Suppressor macrophage treated with lipopolysaccharide for 4 hours (primary cell): ENCODE measurements at regions not wholly inside any gene's neighbourhood (a gene's known extent, or its start where the extent isn't known, plus 50 kb on each side); places are given as distances from the start of the nearest gene placed in this dataset.
"Not testable (repeated sequence)": the region's sequence is repeated elsewhere in the genome, so short reads cannot be mapped to it uniquely, and the experiment has no call there.

Source experiments
- DNase-seq: peaks from one replicate; pipeline ENCODE4 v3.0.0-alpha.2; 2020

DNA sequence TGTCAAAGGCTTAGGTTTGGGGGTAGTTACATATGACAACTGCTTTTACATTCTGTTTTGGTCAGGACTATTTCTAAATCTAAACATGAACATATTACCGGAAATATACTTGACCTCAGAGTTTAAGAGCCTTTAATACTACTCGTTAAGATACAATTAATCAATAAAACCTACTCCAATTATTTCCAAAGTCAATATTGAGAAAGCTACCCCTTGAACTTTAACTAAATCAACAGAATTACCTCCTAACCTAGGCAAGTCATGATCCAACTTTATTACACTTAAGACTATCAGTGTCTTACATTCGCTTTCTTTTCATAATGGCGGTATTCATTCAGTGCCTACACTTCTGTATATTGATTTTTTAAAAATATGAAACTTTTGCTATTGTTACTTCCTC, 107.7 kb downstream of the RAP2B start:
- no peak for DNase-seq

- no peak for DNase-seq
Measured at GRCh38 chr3:153273217-153273616, 111.2 kb downstream of the RAP2B start.

- peak; percentile 56 for DNase-seq
Measured at GRCh38 chr3:153273767-153274435, 111.9 kb downstream of the RAP2B start.

GRCh38 chr3:153274561-153274960, 112.5 kb downstream of the RAP2B start:
- no peak for DNase-seq

GRCh38 chr3:153275514-153275913, 113.5 kb downstream of the RAP2B start:
- no peak for DNase-seq

DNA sequence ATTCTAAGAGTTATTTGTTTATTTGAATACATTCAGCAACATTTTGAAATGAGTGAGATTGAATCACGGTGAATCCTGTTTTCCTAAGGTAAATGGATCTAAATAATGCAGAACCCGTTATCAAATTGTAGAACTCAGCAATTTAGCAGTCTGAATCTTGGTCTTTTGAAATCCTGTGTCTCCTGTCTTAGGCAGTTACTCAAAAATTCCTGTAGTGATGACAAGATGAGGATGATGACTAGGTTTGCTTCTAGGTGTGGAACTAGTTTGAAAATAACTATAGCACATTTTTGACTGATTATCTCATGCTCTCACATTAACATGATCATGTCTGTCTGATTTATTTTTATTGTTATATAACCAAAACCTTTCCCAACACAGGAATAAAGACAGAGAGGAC, 115.0 kb downstream of the RAP2B start:
- DNase-seq = no peak

- DNase-seq = not testable (repeated sequence)
Measured at GRCh38 chr3:153281236-153281997, 119.4 kb downstream of the RAP2B start.

DNA sequence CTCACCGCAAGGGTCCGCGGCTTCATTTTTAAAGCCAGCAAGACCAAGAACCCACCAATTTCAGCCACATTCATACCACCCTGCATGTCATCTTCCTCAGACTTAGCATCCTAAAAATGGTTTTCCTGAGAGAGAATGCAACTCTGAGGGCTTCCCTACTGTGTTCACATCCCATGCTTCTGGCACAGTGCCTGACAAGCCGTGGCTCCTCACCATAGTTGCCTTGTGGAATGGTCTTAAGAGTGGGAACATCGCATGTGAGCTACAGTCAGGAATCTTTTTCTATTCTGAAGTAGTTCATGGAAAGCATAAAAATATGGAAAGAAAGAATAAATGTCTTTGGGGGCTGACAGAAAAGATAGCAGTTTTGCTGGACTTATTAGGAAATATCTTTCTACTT, 120.3 kb downstream of the RAP2B start:
- DNase-seq = no peak

GRCh38 chr3:153284282-153284938, 122.4 kb downstream of the RAP2B start:
- peak; percentile 88 for DNase-seq

DNA sequence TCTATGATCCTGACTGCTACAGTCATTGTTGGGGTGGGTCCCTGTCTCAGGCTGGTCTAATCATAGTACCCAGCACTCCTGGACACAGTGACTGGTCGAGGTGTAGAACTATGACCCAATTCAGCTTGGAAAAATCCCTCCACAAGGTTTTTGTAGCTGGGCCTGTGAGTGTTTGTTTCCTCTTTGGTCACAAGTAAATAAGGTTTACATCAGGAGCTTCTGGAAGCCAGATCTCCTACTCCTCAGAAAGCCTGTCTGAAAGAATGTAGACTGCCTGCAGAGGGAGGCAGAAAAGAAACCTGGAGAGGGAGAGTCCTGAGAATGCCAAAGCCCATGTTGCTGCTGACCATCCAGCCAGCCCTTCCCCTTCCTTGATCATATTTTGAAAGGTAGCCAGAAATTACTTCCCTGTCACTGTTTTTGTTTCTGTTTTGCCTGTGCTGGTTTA, 123.2 kb downstream of the RAP2B start:
- DNase-seq = peak; percentile 71

- peak; percentile 55 for DNase-seq
Measured at GRCh38 chr3:153285982-153286381, 124.0 kb downstream of the RAP2B start.

DNA sequence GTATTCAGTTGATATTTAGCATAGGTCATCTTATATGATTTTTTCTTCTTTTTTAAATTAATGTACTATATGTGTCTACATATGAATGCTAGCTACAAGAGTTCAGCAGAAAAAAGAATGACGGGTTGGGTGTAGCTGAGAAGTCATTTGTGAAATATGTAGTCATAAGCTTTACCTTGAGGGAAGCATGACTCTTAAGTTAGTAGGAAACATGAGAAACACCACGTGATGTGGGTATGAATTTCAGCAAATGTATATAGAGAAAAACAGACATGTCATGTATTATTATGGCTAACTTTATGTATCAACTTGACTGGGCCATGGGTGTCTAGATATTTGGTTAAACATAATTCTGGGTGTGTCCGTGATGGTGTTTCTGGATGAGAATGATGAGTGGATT, 125.0 kb downstream of the RAP2B start:
- no peak for DNase-seq

GRCh38 chr3:153289334-153289808, 127.3 kb downstream of the RAP2B start:
- peak; percentile 87 for DNase-seq

GRCh38 chr3:153290268-153291015, 128.4 kb downstream of the RAP2B start:
- no peak for DNase-seq

- DNase-seq = peak; percentile 60
Measured at GRCh38 chr3:153291059-153291685, 129.1 kb downstream of the RAP2B start.

- peak; percentile 76 for DNase-seq
Measured at GRCh38 chr3:153293265-153293664, 131.2 kb downstream of the RAP2B start.

DNA sequence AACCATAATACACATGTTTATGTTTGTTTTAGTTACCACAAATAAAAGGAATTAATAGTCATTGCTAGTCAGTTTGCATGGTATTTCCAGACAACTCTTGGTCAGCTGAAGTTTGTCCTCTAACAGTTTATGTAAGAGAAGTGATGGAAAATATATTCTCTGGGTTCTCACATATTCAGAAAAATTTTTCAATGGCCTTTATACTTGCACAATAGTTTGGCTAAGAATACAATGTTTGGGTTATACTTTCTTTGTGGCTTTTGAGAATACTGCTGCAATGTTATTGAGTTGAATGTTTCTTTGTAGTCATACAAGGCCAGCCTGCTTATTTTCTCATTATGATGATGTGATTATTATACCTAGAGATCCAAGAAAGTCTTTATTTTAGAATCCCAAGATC, 133.9 kb downstream of the RAP2B start:
- DNase-seq = no peak

- no peak for DNase-seq
Measured at GRCh38 chr3:153305189-153305588, 143.2 kb downstream of the RAP2B start.

DNA sequence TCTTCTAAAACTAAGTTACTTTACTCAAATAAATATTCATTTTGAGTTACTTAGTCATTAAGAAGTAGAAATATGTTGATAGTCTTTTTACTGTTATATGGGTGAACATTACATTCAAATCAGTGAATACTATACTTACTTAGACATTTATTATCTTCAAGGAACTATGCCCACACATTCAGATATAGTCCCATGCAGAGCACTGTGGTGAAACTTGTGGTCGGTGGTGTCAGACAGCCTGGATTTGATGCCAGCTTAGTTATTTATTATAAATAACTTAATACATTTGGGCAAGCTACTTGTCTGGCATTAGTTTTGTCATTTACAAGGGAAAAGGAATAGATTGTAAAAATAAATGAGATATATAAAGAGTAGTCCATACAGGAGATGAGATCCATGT, 149.5 kb downstream of the RAP2B start:
- no peak for DNase-seq

GRCh38 chr3:153313302-153313965, 151.4 kb downstream of the RAP2B start:
- peak; percentile 81 for DNase-seq

DNA sequence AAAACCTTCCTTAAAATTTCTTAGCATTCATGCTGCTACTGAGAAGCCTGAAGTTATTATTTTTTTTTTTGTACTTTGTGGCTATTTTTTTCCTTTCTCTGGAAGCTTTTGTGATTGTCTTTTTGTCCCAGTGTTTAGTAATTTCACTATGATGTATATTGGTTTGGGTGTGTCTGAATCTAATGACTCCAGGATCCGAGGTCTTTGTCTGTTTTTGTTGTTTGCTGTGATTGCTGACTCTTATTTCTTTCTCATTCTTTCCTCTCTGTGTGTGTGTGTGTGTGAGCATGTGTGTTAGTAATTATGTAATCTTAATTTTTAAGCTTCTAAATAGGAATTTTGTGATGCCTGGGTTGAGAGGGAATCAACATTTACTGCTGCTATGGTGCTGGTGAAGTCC, 152.0 kb downstream of the RAP2B start:
- DNase-seq = no peak

DNA sequence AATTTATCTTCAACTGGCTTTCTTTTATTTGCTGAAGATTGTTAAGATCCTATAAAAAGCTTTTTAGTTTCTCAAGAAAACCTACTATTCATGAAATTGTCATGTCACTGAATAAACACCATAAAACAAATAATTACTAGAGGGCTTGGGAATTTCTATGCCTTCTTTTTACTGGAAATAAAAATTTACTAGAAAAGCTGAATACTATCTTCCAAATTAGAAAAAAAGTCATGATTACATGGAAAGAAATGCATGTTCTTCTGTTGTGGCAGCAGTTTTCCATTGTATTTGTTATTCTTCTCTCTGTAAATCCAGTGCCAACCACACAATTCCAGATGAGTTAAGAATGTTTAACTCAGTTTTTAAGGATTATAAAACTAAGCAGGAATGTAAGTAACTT, 153.8 kb downstream of the RAP2B start:
- no peak for DNase-seq
